SIG-M5 treated with dmso at 0.1 percent for 504 hours (cell line): ENCODE measurements at regions not wholly inside any gene's neighbourhood (a gene's known extent, or its start where the extent isn't known, plus 50 kb on each side); places are given as distances from the start of the nearest gene placed in this dataset.

ENCODE experiments used
- DNase-seq: peaks from one replicate; lab custom pipeline; 2025; ENCODE audit not compliant: unreplicated experiment; lab: John Stamatoyannopoulos, UW

DNA sequence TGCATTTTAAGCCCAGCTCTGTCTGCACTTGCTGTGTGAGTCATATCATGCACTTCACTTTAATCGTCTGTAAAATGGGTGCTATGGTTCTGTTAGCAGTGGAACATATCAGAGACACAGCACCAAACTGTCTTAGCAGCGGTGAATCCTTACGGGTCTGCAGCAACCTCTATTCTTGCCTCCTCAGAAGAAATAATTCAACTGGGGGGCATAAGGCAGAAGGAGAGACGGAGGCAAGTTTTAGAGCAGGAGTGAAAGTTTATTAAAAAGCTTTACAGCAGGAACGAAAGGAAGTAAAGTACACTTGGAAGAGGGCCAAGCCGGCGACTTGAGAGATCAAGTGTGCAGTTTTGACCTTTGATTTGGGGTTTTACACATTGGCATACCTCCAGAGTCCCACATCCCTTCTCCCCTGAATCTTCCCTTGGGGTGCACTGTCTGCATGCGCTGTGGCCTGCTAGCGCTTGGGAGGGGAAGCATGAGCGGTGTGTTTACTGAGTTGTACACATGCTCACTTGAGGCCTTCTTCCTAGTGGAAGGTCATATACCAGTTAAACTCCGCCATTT is 109.8 kb downstream of the DDX1 start:
- DNase-seq: no peak

DNA sequence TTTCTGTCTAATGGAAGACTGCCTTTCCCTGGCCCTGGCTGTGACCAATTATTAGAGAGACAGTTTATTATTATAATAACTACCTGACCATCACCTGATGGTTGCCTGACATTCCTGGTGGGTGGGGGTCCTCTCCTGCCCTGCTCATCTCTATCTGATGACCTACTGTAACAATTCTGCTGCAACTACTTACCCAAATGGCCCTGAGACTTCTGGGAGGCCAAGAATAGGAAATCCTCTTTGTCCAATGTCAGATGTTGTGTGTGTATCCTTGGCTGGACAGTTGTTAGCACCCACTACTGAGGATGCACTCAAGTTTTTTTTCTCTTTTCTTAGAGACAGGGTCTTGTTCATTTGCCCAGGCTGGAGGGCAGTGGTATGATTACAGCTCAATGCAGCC is 110.3 kb downstream of the DDX1 start:
- no peak for DNase-seq

DNA sequence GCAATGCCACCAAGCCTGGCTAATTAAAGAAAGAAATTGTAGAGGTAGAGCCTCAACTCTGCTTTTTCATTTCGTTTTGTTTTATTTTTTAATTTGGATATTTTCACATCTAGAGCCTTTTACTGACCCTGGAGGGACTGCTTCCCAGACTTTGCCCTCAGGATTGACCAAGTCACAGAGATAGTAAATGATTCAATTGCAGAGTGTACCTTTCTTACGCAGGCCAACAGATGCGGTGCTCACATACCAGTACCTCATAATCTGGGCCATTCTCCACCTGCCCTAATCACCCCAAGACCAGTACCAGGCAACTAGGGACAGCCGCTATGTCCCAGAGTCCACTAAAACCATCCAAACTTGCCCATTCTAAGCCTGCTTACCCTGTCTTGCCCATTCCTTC is 110.8 kb downstream of the DDX1 start:
- DNase-seq: no peak

DNA sequence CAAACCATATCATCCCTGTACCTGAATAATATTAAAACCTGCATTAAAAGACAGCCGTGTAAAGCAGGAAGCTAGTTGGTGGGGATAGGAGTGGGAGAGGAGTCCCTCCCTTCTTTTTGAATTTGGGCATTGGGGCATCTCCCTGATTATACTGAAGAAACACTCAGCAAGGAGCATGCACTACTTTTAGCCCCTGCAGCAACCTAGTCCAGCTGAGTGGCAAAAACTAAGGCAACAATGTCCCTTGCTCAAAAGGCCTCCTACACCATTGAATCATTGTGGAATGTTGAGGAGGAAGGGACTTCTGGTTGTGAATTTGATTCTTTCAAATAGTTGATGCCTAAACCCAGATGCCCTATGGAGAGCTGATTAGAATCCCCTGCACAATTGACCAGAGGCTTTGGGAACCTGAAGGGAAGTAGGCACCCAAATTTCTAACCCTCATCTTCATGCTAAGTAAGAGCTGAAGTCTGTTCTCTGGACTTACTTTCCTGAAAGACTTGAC is 111.7 kb downstream of the DDX1 start:
- no peak for DNase-seq

DNA sequence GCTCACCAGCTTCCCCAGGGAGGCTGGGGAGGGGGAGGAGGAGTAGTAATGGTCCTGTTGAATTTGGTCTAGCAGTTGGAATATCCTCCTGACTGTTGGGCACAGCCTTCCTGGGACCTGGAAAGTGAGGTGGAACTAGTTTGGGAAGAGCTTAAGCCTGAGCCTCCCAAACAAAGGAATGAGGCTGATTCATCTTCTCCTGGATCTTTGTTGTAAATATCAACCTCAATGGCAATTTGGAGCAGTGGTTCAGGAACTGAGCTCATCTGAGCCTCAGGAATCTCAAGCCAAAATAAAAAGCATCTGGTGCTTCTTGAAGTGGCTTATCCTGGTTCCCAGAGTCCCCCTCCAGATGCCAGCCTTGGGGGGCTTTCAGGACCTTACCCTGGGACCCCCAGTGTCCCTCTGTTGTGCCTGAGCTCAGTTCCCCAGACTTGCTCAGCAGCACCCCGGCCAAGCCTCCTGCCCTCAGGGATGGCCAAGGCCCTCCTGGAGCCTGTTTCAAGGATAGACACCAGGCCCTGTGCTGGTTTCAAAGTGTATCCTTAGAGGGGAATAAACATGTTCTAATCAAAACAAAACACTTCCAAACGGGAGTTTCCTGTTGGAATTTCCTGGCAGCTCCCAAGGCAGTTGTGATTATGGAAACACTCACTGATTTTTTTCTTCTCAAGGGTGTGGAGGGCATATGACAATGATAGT is 112.6 kb downstream of the DDX1 start:
- no peak for DNase-seq

DNA sequence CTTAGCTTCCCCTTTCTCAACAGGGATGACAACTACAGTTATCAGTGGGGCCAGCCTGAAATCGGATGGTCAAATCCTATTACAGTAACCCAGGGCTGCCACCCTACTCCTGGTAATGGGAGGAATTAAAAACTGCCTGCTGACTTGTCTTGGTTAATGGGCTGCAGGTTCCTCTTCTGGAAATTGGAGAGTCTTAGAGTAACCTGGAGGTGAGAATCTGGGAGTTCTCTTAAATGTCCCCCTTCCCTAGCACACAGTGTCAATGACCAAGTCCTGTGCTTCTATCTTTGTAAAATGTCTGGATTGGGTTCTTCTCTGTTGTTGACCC is 113.1 kb downstream of the DDX1 start:
- DNase-seq: no peak

DNA sequence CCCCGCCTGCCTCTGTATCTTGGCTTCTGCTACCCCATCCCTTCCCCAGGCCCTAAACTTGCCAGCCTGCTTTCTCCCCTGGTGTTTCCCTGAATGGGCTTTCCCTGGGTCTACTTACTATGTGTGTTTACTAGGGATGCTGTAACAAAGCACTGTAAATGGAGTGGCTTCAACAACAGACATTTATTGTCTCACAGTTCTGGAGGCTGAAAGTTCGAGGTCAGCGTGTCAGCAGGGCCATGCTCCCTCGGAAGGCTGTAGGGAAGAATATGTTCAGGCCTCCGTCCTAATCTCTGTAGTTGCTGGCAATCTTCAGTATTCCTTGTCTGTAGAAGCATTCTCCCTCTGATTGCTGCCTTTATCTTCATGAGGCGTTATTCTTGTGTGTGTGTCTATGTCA is 113.6 kb downstream of the DDX1 start:
- no peak for DNase-seq

DNA sequence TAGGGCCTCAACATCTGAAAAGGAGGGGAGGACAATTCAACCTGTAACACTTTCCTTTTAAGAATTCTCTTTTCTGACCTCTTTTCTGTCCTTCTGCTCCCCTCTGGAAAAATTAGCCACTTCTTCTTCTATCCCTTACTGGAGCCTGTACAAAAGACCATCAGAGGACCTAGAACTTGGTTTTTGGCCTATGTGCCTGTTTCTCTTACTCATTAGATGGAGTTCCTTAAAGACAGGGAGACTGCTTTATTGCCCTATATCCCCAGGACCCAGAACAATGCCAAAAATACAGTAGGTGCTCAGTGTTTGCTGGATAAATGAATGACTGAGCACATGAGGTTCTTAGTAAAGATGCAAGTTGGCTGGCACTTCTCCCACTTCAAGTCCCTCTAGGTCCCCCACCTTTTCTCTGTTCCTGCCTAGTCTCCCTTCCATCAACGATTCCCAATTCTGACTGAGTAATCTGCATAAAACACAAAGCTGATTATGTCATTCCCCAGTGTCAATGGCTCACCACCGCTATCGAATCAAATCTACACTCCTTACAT is 114.2 kb downstream of the DDX1 start:
- no peak for DNase-seq

DNA sequence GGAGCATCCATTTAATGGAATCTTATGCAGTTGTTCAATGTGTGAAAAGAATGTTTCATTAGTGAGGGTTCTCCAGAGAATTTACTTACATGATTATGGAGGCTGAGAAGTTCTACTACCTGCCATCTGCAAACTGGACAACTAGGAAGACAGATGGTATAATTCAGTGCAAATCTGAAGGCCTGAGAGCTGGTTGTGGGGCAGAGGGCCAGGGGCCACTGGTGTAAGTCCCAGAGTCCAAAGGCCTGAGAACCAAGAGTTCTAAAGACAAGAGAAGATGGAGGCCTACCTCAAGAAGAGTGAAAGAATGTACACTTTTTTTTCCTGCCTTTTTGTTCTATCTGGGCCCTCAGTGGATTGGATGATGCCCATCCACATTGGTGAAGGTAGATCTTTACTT is 114.8 kb downstream of the DDX1 start:
- DNase-seq: no peak

DNA sequence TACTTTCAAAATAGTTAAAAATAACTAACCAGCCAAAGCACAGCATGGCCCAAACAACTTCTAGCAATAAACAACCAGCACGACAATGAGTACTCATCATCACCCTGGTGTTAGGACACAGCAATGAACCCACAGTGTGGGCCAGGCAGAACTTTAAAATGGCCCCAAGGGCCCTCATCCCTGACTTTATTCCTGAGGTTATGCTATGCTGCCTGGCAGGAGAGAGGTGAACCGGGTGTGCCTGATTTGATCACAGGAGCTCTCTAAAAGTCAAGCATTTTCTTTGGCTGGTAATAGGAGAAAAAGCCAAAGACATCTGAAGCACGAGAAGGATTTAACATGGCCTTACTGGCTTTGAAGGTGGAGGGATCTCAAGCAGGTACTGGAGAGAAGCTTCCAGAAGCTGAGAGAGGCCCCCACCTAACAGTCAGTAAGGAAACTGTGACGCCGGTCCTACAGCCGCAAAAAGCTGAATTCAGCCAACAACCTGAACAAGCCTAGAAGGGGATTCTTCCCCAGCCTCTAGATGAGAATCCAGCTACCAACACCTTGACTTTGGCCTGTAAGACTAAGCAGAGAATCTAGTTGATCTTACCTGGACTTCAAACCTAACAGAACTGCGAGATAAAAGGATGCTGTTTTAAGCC is 115.4 kb downstream of the DDX1 start:
- DNase-seq: no peak

DNA sequence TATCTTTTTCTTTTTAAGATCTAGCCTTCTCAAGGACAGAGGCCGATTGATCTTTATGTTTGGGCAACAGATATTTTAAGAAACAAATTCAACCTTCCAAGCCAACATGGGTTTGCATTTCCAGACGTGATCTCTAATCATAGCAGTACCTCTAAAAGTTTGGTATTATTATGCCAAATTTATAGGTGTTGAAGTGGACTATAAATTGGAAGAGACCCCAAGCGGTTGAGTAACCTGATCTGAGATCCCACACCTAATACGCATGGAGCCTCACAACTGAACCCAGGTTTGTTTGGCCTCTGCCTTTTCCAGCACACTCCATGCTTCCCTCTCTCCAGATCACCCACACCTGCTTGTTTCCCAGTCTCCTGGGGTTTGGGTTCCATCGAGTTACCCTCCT is 116.5 kb downstream of the DDX1 start:
- DNase-seq: no peak

DNA sequence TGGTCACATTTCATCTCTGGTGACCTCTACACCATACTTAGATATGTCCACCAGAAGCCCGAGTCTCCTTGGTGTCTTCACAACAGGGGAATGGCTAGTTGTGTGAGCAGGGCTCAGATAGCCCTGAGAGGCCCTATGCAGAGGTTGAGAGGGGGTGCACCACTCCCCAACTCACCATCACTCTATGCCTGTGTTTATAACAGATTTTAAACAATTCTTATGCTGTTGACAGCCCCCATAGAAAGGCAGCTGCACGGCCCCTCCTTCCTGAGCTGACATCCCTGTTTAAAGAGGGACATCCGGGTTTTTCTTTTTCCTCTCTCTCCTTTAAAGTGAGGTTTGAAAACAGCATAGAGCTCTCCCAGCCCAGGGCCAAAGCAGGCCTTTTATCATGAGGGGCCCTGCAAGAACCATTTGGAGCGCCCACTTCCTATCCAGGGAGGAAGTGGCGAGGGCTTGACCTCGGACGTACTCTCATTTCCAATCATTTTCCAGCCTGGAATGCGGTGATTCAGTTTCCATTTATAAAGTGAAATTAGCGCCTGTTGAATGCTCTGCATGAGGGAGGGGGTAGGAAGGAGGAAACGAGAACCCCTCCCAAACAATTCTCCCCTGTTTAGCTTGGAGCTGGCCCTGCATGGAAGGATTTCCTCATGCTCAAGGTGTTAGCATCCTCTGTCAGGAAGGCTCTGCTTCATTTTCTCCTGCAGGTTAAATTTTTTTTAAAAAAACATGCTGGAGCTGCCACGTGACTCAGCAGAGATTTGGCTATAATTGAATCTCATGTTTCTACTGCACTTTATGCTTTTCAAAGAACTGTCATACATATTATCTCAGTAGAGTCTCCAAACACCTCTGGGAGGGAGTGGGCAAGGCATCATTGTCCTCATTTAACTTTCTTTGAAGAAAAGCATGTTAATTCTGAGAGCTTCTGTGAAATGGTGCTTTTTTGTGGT is 117.5 kb downstream of the DDX1 start:
- DNase-seq: no peak

DNA sequence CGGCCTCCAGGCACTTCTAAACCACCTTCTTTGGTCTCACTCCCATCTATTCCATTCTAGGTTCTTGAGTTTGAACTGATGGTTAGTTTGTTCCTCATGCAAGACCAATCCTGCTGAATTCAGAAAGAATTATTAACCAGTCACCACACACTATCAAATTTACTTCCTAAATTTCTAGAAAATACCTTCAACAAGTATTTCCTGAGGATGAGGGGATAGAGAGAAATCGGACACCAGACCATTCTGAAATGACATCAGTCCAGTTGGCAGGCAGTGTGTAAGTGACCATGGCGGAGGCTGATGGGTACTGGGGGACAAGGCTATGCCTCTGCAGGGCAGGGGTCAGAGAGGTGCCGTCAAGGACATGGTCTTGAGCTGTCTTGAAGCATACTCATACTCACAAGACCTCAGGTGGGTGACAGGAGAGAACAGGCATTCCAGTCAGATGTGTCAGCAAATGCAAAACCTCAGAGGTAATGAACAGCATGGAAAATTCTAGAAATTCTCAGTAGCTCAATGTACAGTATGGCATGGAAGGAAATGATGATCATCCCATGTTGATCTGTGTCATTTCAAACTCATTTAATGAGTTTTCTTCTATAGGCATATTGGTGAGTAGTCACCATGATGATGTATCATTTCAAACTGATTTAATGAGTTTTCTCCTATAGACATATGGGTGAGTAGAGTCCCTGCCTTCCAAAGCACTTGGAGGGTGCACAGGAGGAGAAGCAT is 119.6 kb downstream of the DDX1 start:
- DNase-seq: no peak

DNA sequence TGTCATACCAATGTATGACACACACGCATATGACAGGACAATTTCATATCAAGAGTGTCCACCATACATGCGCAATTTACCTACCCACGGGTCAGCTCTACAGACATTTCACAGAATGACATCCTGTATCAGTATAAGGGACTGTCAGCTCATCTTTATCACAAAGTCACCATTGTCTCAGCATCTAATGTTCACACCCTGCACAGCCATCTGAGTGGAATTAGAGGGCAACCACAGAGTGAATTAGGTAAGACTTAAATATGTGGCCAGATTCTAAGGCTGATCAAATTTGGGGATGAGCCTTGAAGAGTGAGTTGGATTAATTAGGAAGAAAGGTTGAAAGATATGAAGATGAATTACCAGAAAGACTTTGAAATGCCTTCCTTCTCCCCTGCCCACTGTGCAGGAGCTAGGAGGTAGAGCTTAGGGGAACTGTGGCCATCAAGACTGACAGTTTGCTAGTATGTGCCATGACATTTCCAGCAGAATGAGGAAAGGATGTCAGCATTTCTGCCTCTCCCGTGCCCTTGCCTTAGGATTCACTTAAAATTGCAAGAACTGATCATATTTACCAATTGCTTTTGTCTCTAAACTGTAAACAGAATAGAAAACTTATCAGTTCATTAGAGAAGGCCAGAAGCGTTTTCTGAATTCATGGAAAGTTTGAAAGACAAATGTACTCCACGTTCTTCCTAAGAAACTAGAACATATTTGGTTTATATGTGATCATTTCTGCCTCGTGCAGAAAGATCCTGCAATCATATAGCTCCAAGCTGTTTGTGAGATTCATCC is 121.1 kb downstream of the DDX1 start:
- no peak for DNase-seq

DNA sequence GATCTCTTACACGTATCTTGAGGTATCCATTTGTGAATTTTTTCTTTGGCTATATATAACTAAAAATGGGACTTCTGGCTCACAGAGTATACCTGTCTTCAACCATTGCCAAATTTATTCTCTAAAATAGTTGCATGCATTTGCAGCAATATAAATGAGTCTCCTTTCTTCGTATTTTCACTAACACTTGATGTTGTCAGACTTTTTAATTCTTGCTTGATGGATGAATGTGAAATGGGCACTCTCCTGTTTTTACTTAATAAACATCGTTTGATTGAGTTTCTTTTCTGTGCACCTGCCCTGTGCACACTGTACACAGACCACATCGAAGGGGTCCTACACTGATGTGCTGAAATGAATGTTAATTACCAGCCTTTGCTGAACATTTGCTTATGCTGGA is 121.8 kb downstream of the DDX1 start:
- DNase-seq: no peak

DNA sequence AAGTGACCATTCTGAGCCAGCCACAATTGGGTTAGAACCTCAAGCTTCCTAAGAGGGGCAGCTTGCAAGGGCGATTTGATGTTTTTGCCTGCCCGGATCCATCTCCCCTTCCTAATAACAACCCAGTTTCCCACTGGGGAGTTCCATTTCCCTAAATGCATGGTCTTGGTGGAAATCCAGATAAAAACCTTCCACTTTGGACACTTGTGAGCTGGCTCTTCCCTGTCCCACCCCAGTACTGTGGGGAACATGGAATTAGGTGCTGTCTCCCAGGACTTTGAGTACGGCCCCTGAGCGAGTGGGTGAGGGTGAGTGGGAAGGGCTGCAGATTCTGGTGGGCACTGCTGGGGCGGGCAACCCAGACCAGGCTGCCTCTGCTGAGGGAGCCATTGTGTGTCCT is 122.3 kb downstream of the DDX1 start:
- DNase-seq: no peak

DNA sequence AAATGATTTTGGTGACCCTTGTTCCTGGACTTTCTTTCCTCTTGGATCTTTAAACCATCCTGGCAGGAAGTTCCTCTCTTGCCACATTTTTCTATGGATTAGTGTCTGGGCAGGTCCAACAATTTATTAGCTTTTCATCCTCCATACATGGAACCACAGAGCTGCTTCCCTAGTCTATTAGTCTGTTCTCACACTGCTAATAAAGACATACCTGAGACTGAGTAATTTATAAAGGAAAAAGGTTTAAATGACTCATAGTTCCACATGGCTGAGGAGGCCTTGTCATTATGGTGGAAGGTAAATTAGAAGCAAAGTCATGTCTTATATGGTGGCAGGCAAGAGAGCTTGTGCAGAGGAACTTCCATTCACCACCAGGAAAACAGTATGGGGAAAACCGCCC is 122.9 kb downstream of the DDX1 start:
- DNase-seq: no peak

DNA sequence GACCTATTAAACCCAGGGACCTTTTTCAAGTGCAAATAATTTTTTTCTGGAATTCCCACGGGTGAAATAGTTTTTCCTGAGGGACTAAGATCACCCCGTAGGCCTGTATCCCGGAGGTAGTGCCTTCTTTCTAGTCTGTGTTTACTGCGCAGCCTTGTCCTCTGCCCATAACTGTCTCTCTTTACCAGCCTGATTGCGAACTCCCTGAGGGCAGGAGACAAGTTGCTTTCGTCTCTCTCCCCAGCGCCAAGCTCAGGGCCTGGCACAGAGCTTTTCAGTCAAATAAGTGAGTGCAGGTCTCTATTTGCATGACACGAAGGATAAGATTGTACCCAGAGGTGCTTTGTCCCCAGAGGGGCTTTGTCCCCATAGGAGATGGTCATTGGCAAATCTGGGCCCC is 123.9 kb downstream of the DDX1 start:
- no peak for DNase-seq

DNA sequence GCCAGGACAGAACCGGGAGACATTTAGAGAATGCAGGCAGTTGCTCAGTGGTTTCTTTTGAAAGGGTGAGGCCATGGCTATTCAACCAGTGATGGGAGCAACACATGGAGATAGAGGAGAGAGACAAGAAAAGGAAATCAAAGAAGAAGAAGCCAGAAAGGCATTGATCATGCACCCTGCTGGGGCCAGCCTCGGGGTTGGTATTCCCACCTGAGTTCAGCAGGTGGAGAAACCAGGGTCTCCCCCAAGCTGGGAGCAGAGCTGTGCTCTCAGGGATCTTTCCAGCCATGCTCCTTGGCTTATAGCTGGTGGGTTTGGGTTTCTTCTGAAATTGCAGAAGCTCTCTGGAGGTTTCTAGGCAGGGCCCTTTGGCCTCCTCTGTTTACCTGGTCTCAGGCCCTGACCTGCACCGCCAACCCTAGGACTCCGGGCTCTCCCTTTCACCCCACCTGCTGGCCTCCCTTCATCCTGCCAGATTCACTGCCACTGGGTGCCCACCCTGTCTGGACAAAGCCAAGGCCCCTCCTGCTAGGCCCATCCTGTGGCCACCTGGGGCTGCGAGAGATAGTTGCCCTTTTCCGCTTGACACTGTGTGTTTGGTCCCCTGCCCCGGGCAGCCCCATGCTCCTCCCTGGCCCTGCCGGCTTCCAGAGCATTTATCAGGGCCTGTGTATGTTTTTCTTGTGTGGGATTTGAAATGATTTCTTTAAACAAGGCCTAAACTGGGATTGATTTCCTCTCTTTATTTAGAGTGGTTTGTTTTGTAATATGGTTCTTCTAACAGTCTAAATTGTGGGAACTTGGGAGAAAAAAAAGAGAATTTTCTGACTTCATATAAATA is 126.7 kb downstream of the DDX1 start:
- no peak for DNase-seq
